Astrocyte (in vitro differentiated cells and primary cell): ENCODE measurements at regions not wholly inside any gene's neighbourhood (a gene's known extent, or its start where the extent isn't known, plus 50 kb on each side); places are given as distances from the start of the nearest gene placed in this dataset.

ENCODE experiments used
- DNase-seq: peaks from one replicate; pipeline ENCODE4 v3.0.0-alpha.2; 2010; ENCODE audit warnings: low read depth
- FAIRE-seq: peaks from 2 replicates; lab custom pipeline; 2011; peaks lifted over from hg19 to GRCh38; lab: Jason Lieb, UNC
- H2AFZ ChIP-seq: 2 replicates; pipeline ENCODE4 v1.6.0; 2012; ENCODE audit warnings: low read depth, low read length, inconsistent platforms
- H3K27ac ChIP-seq: 2 replicates; pipeline ENCODE4 v1.5.1; 2011; ENCODE audit warnings: low read depth, low read length, inconsistent platforms
- H3K27me3 ChIP-seq: 2 replicates; pipeline ENCODE4 v1.6.0; 2011; ENCODE audit warnings: low read length, inconsistent platforms; ENCODE audit not compliant: insufficient read depth
- H3K36me3 ChIP-seq: 2 replicates; pipeline ENCODE4 v1.5.1; 2011; ENCODE audit warnings: low read length, inconsistent platforms; ENCODE audit not compliant: insufficient read depth
- H3K4me1 ChIP-seq: 2 replicates; pipeline ENCODE4 v1.5.1; 2011; ENCODE audit warnings: low read length, inconsistent platforms; ENCODE audit not compliant: insufficient read depth
- H3K4me2 ChIP-seq: 2 replicates; pipeline ENCODE4 v1.6.0; 2012; ENCODE audit warnings: low read length, inconsistent platforms
- H3K4me3 ChIP-seq: 2 replicates; pipeline ENCODE4 v1.5.1; 2011; ENCODE audit warnings: low read depth, mild to moderate bottlenecking, low read length, inconsistent platforms; ENCODE audit not compliant: insufficient read depth
- H3K79me2 ChIP-seq: 2 replicates; pipeline ENCODE4 v1.6.0; 2012; ENCODE audit warnings: mild to moderate bottlenecking, low read length, inconsistent platforms; ENCODE audit not compliant: insufficient read depth
- H3K9ac ChIP-seq: 2 replicates; pipeline ENCODE4 v1.6.0; 2012; ENCODE audit warnings: mild to moderate bottlenecking, low read length, inconsistent platforms
- H3K9me3 ChIP-seq: 2 replicates; pipeline ENCODE4 v1.5.1; 2012; ENCODE audit warnings: low read depth, mild to moderate bottlenecking, low read length, inconsistent platforms; ENCODE audit not compliant: insufficient read depth
- H4K20me1 ChIP-seq: 2 replicates; pipeline ENCODE4 v1.6.0; 2012; ENCODE audit warnings: low read length, inconsistent platforms; ENCODE audit not compliant: insufficient read depth
- H3K27ac Mint-ChIP-seq: one replicate; pipeline ENCODE4 v1.8.0; 2021; ENCODE audit warnings: mild to moderate bottlenecking, mixed read lengths; ENCODE audit not compliant: unreplicated experiment
- H3K27me3 Mint-ChIP-seq: one replicate; pipeline ENCODE4 v1.8.0; 2021; ENCODE audit warnings: low read depth, mixed read lengths; ENCODE audit not compliant: unreplicated experiment
- H3K36me3 Mint-ChIP-seq: one replicate; pipeline ENCODE4 v1.8.0; 2021; ENCODE audit warnings: low read depth, mixed read lengths; ENCODE audit not compliant: unreplicated experiment
- H3K4me1 Mint-ChIP-seq: one replicate; pipeline ENCODE4 v1.8.0; 2021; ENCODE audit warnings: low read depth, mixed read lengths; ENCODE audit not compliant: unreplicated experiment
- H3K4me3 Mint-ChIP-seq: one replicate; pipeline ENCODE4 v1.8.0; 2021; ENCODE audit warnings: mild to moderate bottlenecking, moderate library complexity, mixed read lengths; ENCODE audit not compliant: unreplicated experiment
- H3K9me3 Mint-ChIP-seq: one replicate; pipeline ENCODE4 v1.8.0; 2021; ENCODE audit warnings: mild to moderate bottlenecking, mixed read lengths; ENCODE audit not compliant: unreplicated experiment
- EZH2 ChIP-seq: IDR thresholded peaks from 2 replicates; pipeline ENCODE4 v1.6.1; 2012; ENCODE audit warnings: mild to moderate bottlenecking, low read length, inconsistent platforms; ENCODE audit not compliant: insufficient read depth
- TF ChIP-seq, protein P1 (sequence below): IDR thresholded peaks from 2 replicates; pipeline ENCODE4 v1.5.1; 2011; ENCODE audit warnings: low read depth, mild to moderate bottlenecking, inconsistent platforms, low read length, moderate library complexity; ENCODE audit not compliant: insufficient read depth

DNA sequence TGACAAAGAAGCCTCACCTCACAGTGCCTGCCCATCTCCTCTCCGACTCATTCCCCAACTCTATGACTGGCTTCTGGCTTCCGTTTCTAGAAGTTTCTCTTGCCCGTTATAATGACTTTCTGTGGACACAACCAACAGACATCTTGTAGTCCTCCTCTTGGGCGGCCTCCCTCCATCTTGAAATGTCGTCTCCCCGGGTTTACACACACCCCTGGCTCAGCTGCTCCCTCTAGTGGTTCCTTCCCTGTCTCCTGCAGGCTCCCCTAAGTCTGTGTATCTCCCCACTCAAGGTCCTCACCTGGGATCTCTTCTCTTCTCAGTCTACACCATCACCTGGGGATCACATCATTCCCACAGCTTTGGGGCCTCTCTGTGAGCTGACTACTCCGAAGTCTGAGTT is 123.4 kb upstream of the NEBL start:
- Mint-ChIP-seq H3K27me3 (no peaks in the 10 kb centered on the region), H3K4me3 (no peak overlapping the region), H3K36me3 (peaks cover 3% of the 10 kb centered on the region), H3K27ac (no peak overlapping the region), H3K9me3 (peaks cover 9% of the 10 kb centered on the region), H3K4me1 (peaks cover 2% of the 10 kb centered on the region)
- H3K4me3 ChIP-seq, result no peak overlapping the region
- no peaks in the 10 kb centered on the region for H3K4me1 ChIP-seq
- FAIRE-seq (no peak), DNase-seq (no peak)
- no peaks in the 10 kb centered on the region for H4K20me1 ChIP-seq
- H3K4me2 ChIP-seq, result no peak overlapping the region
- H3K9ac ChIP-seq, result no peak overlapping the region
- H2AFZ ChIP-seq, result no peak overlapping the region
- no peaks in the 10 kb centered on the region for H3K27me3 ChIP-seq
- no peak overlapping the region for H3K27ac ChIP-seq
- no peaks in the 10 kb centered on the region for H3K9me3 ChIP-seq
- no peaks in the 10 kb centered on the region for H3K36me3 ChIP-seq
- H3K79me2 ChIP-seq, result no peaks in the 10 kb centered on the region
- TF ChIP-seq, protein P1, sequence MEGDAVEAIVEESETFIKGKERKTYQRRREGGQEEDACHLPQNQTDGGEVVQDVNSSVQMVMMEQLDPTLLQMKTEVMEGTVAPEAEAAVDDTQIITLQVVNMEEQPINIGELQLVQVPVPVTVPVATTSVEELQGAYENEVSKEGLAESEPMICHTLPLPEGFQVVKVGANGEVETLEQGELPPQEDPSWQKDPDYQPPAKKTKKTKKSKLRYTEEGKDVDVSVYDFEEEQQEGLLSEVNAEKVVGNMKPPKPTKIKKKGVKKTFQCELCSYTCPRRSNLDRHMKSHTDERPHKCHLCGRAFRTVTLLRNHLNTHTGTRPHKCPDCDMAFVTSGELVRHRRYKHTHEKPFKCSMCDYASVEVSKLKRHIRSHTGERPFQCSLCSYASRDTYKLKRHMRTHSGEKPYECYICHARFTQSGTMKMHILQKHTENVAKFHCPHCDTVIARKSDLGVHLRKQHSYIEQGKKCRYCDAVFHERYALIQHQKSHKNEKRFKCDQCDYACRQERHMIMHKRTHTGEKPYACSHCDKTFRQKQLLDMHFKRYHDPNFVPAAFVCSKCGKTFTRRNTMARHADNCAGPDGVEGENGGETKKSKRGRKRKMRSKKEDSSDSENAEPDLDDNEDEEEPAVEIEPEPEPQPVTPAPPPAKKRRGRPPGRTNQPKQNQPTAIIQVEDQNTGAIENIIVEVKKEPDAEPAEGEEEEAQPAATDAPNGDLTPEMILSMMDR, result no peak
- no peak for TF ChIP-seq EZH2

DNA sequence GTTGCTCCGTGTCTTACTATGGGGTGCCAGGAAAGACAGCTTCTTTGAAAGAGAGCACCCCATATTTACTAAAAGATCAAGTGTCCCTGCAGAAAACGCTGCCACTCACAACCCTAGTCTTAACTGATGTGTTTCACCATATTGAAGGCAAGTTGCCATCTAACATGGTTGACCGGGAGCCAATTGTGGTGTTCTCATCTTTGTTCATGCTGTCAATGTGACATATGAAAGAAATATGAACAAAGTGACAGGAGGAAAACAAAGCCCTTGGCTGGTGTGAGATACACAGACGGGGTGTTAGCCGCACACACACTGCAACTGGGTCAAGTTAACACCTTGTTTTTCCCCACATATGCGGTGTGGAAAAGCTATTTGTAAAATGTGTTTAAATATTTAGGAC is 122.3 kb upstream of the NEBL start:
- Histone ChIP-seq H3K27ac (no peak overlapping the region), H3K36me3 (no peaks in the 10 kb centered on the region), H3K9me3 (no peaks in the 10 kb centered on the region), H3K79me2 (no peaks in the 10 kb centered on the region), H3K4me1 (no peaks in the 10 kb centered on the region), H2AFZ (no peak overlapping the region), H3K4me2 (no peak overlapping the region), H3K27me3 (no peaks in the 10 kb centered on the region), H3K9ac (no peak overlapping the region), H4K20me1 (no peaks in the 10 kb centered on the region), H3K4me3 (no peak overlapping the region)
- Mint-ChIP-seq H3K27me3 (no peaks in the 10 kb centered on the region), H3K4me1 (peaks cover 2% of the 10 kb centered on the region), H3K27ac (no peak overlapping the region), H3K36me3 (peaks cover 3% of the 10 kb centered on the region), H3K9me3 (peaks cover 9% of the 10 kb centered on the region), H3K4me3 (no peak overlapping the region)
- TF ChIP-seq, protein P1, result no peak
- TF ChIP-seq EZH2, result no peak
- FAIRE-seq (no peak), DNase-seq (no peak)

DNA sequence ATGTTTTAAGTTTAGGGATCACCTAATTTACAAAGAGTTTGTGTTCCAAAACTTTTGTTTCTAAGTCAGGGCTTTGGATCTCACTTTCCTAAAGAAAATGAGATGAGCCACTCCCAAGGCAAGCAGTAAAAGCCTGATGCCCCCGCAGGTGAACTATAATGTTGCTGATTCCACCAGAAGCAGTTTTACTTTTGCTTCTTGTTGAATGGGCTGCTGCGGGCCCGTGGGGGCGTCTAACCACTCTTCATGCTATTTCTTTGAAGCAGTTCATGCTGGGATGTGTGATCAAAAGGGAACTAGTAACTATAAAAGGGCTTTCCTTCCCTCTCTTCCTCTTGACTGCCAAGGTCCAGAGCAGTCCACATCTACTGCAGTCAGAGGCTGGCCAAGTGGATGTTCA is 118.7 kb upstream of the NEBL start:
- Histone ChIP-seq H3K27me3 (no peaks in the 10 kb centered on the region), H3K9me3 (no peaks in the 10 kb centered on the region), H3K79me2 (no peaks in the 10 kb centered on the region), H3K4me3 (no peak overlapping the region), H3K4me2 (no peak overlapping the region), H3K36me3 (no peaks in the 10 kb centered on the region), H3K27ac (no peak overlapping the region), H2AFZ (no peak overlapping the region), H3K9ac (no peak overlapping the region), H3K4me1 (no peaks in the 10 kb centered on the region), H4K20me1 (no peaks in the 10 kb centered on the region)
- Mint-ChIP-seq H3K9me3 (peaks cover 11% of the 10 kb centered on the region), H3K4me3 (no peak overlapping the region), H3K36me3 (peaks cover 7% of the 10 kb centered on the region), H3K4me1 (no peaks in the 10 kb centered on the region), H3K27ac (no peak overlapping the region), H3K27me3 (no peaks in the 10 kb centered on the region)
- DNase-seq (no peak), FAIRE-seq (no peak)
- TF ChIP-seq EZH2, result no peak
- TF ChIP-seq, protein P1, result no peak
